T-cell (primary cell): ENCODE measurements at regions not wholly inside any gene's neighbourhood (a gene's known extent, or its start where the extent isn't known, plus 50 kb on each side); places are given as distances from the start of the nearest gene placed in this dataset.
"Not testable (repeated sequence)": the region's sequence is repeated elsewhere in the genome, so short reads cannot be mapped to it uniquely, and the experiment has no call there.

Experiments used
- ATAC-seq, 4 experiments: fragments of 200-7000 bp in 3 of 4; fragments of 150-1000 bp in 1 of 4; cut with Tn5 transposase; replicated peaks in 1 of 4; 1 replicate in 3 of 4; 2 replicates in 1 of 4; pipeline ENCODE4 v1.10.0; 2021; ENCODE audit warnings: moderate library complexity in 3 of 4, mild to moderate bottlenecking in 2 of 4, moderate number of reproducible peaks in 1 of 4
- CTCF ChIA-PET, 2 donors: fragments of 300-600 bp; sonication (Branson Sonifier 250); formaldehyde crosslinking; loops; one replicate each; lab custom pipeline; 2022; ENCODE audit warnings: antibody characterized with exemption in 2 of 2; lab: Charles Lee
- POLR2A ChIA-PET, 2 donors: fragments of 300-600 bp; sonication (Branson Sonifier 250); formaldehyde crosslinking; loops; one replicate each; lab custom pipeline; 2022; ENCODE audit warnings: antibody characterized with exemption in 2 of 2; lab: Charles Lee
- DNase-seq, 35 experiments: peaks; one replicate each; pipeline versions ENCODE4 v3.0.0 to v3.0.0-alpha.2; 2013 to 2023
- H3K27ac ChIP-seq: one replicate; pipeline ENCODE4 v1.5.1; 2013; ENCODE audit warnings: low read length
- H3K27me3 ChIP-seq, 2 experiments: replicated peaks in 1 of 2; 1 replicate in 1 of 2; 2 replicates in 1 of 2; pipeline versions ENCODE4 v1.6.1 to v1.7.0; 2013; ENCODE audit warnings: low read length in 1 of 2, mixed read lengths in 1 of 2; ENCODE audit not compliant: control insufficient read depth in 2 of 2, insufficient read depth in 2 of 2; ENCODE audit errors: extremely low read depth in 1 of 2
- H3K36me3 ChIP-seq, 2 donors: 1 replicate in 1 of 2; 2 replicates in 1 of 2; pipeline versions ENCODE4 v1.6.1 to v1.7.0; 2013; ENCODE audit warnings: low read length in 1 of 2; ENCODE audit not compliant: control insufficient read depth in 2 of 2, insufficient read depth in 1 of 2; ENCODE audit errors: extremely low read depth in 1 of 2
- H3K4me1 ChIP-seq, 2 experiments: 1 replicate in 1 of 2; 2 replicates in 1 of 2; pipeline versions ENCODE4 v1.6.1 to v1.7.0; 2013; ENCODE audit warnings: low read length in 2 of 2, mixed read lengths in 1 of 2; ENCODE audit not compliant: insufficient read depth in 2 of 2, control insufficient read depth in 1 of 2; ENCODE audit errors: extremely low read depth in 1 of 2
- H3K4me3 ChIP-seq, 2 donors: 1 replicate in 1 of 2; 2 replicates in 1 of 2; pipeline versions ENCODE4 v1.5.1 to v1.7.0; 2013; ENCODE audit warnings: mild to moderate bottlenecking in 2 of 2, low read length in 1 of 2, moderate library complexity in 1 of 2; ENCODE audit not compliant: control insufficient read depth in 1 of 2; ENCODE audit errors: extremely low read depth in 1 of 2
- H3K9me3 ChIP-seq: 2 replicates; pipeline ENCODE4 v1.7.0; 2013
- H3K27ac Mint-ChIP-seq, 2 donors: one replicate each; pipeline ENCODE4 v1.8.0; 2020 to 2021; ENCODE audit warnings: mild to moderate bottlenecking in 2 of 2, mixed read lengths in 2 of 2
- H3K27me3 Mint-ChIP-seq, 2 donors: one replicate each; pipeline ENCODE4 v1.8.0; 2021 to 2022; ENCODE audit warnings: mixed read lengths in 2 of 2
- H3K36me3 Mint-ChIP-seq: one replicate; pipeline ENCODE4 v1.8.0; 2021; ENCODE audit warnings: mixed read lengths
- H3K4me1 Mint-ChIP-seq, 3 donors: one replicate each; pipeline ENCODE4 v1.8.0; 2020 to 2022; ENCODE audit warnings: mixed read lengths in 3 of 3, mild to moderate bottlenecking in 1 of 3
- H3K4me3 Mint-ChIP-seq, 3 donors: one replicate each; pipeline ENCODE4 v1.8.0; 2020 to 2022; ENCODE audit warnings: mild to moderate bottlenecking in 3 of 3, mixed read lengths in 3 of 3, moderate library complexity in 3 of 3
- H3K9me3 Mint-ChIP-seq, 3 donors: one replicate each; pipeline ENCODE4 v1.8.0; 2020 to 2022; ENCODE audit warnings: mixed read lengths in 3 of 3
- WGBS: methylation state at CpG from one replicate; pipeline ENCODE4 v1.1.5; 2013; ENCODE audit warnings: missing lambda C conversion rate; ENCODE audit not compliant: insufficient coverage; 5-methylcytosine and 5-hydroxymethylcytosine counted together

DNA sequence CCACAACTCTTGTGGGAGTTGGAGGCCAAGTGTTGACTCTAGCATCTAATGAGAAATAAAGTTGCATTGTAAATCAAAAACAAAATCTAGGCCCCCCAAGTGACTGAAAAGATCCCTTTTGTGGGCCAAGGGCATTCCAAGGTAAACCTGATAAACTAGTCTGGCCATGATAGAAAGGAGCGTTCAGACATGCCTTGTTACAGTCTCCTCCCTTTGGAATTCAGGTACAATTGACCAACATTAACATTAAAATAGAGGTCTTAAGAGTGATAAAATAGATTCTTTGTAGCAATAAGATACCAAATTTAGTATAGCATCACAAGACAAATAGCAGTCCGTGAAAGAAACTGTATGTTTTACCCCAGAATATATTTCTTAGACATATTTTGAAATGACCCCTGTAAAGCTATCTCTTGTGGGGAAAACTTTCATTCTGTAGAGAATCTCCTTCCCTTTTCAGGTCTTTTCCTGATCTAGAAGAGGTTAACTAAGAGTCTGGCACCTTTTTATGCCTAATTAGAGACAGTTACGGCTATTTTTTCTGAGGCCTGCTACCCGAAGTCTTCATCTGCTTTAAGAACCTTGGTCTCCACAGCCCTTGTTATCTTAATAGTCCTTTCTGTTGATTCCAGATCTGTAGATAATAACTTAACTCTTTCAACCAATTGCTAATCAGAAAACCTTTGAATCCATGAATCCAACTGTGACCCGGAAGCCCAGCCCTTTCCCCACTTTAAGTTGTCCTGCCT is 495.4 kb upstream of the MMS22L start:
- WGBS, result 79% methylated on average over 2 of the region's 5 CpGs
- Histone ChIP-seq H3K9me3 (no peaks in the 10 kb centered on the region), H3K4me1 (no peaks in the 10 kb centered on the region), H3K4me3 (no peak overlapping the region), H3K27ac (no peak overlapping the region), H3K36me3 (no peaks in the 10 kb centered on the region), H3K27me3 (peaks cover 0 to 4% of the 10 kb centered on the region in 2 experiments)
- Mint-ChIP-seq H3K36me3 (no peaks in the 10 kb centered on the region), H3K27me3 (no peaks in the 10 kb centered on the region), H3K4me3 (no peak overlapping the region), H3K27ac (no peak overlapping the region), H3K4me1 (no peaks in the 10 kb centered on the region), H3K9me3 (peaks cover 2 to 7% (median 6%) of the 10 kb centered on the region in 3 donors)
- POLR2A ChIA-PET, result no interaction called here
- ATAC-seq (no peak), DNase-seq (no peak)
- CTCF ChIA-PET, result no interaction called here

DNA sequence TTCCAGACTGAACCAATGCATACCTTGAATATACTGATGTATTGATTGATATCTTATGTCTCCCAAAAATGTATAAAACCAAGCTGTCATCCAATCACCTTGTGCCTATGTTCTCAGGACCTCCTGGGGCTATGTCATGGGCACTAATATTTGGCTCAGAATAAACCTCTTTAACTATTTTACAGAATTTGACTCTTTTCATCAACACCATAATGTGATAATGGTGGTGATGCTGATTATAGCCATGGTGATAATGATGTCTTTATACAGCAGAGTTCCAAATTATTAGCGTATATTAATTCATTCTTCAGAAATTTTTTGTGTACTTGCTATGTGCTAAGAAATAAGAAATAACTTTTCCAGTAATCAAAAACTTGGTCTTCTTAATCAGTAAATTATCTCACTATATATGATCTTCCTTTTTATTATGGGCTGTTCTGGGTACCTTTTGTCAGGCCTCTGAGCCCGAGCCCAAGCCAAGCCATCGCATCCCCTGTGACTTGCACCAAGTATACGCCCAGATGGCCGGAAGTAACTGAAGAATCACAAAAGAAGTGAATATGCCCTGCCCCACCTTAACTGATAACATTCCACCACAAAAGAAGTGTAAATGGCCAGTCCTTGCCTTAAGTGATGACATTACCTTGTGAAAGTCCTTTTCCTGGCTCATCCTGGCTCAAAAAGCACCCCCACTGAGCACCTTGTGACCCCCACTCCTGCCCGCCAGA is 496.2 kb upstream of the MMS22L start:
- H3K4me1 ChIP-seq, H3K4me3 Mint-ChIP-seq, H3K36me3 Mint-ChIP-seq, H3K27ac ChIP-seq, H3K27ac Mint-ChIP-seq, POLR2A ChIA-PET, CTCF ChIA-PET, H3K9me3 ChIP-seq, H3K36me3 ChIP-seq, ATAC-seq, H3K4me1 Mint-ChIP-seq, H3K4me3 ChIP-seq, DNase-seq, H3K27me3 ChIP-seq, H3K9me3 Mint-ChIP-seq, H3K27me3 Mint-ChIP-seq: not testable (repeated sequence)
- WGBS, result no CpG with 5 or more reads among the region's 6 CpGs

- no peak overlapping the region for H3K27ac Mint-ChIP-seq
- Histone ChIP-seq H3K4me3 (no peak overlapping the region), H3K4me1 (no peaks in the 10 kb centered on the region), H3K27me3 (peaks cover 0 to 3% of the 10 kb centered on the region in 2 experiments), H3K36me3 (no peaks in the 10 kb centered on the region), H3K27ac (no peak overlapping the region), H3K9me3 (no peaks in the 10 kb centered on the region)
- POLR2A ChIA-PET, result no interaction called here
- no peaks in the 10 kb centered on the region for H3K27me3 Mint-ChIP-seq
- H3K4me3 Mint-ChIP-seq, result no peak overlapping the region
- H3K4me1 Mint-ChIP-seq, result no peaks in the 10 kb centered on the region
- H3K9me3 Mint-ChIP-seq, result peaks cover 7 to 9% (median 9%) of the 10 kb centered on the region in 3 donors
- DNase-seq (no peak), ATAC-seq (no peak)
- 85% methylated on average over 18 of the region's 20 CpGs for WGBS
- CTCF ChIA-PET, result no interaction called here
- no peaks in the 10 kb centered on the region for H3K36me3 Mint-ChIP-seq
Observed at GRCh38 chr6:97790926-97791590, 508.0 kb upstream of the MMS22L start.

GRCh38 chr6:97805596-97805995 is 522.6 kb upstream of the MMS22L start:
- ATAC-seq, result no peak
- Histone ChIP-seq H3K4me3 (no peak overlapping the region), H3K27ac (no peak overlapping the region), H3K27me3 (no peaks in the 10 kb centered on the region), H3K4me1 (no peaks in the 10 kb centered on the region), H3K36me3 (no peaks in the 10 kb centered on the region), H3K9me3 (no peaks in the 10 kb centered on the region)
- ChIA-PET POLR2A (no interaction called here), CTCF (no interaction called here)
- H3K36me3 Mint-ChIP-seq, result no peaks in the 10 kb centered on the region
- no peak for DNase-seq
- H3K4me1 Mint-ChIP-seq, result no peaks in the 10 kb centered on the region
- no peak overlapping the region for H3K27ac Mint-ChIP-seq
- no peak overlapping the region for H3K4me3 Mint-ChIP-seq
- no peaks in the 10 kb centered on the region for H3K27me3 Mint-ChIP-seq
- peaks cover 0 to 14% (median 8%) of the 10 kb centered on the region in 3 donors for H3K9me3 Mint-ChIP-seq

GRCh38 chr6:97812940-97813339 is 529.9 kb upstream of the MMS22L start:
- Mint-ChIP-seq H3K36me3 (no peaks in the 10 kb centered on the region), H3K4me3 (no peak overlapping the region), H3K9me3 (peaks cover 0 to 9% (median 0%) of the 10 kb centered on the region in 3 donors), H3K27me3 (no peaks in the 10 kb centered on the region), H3K4me1 (no peaks in the 10 kb centered on the region), H3K27ac (no peak overlapping the region)
- CTCF ChIA-PET, result no interaction called here
- Histone ChIP-seq H3K9me3 (no peaks in the 10 kb centered on the region), H3K4me3 (no peak overlapping the region), H3K27ac (no peak overlapping the region), H3K4me1 (no peaks in the 10 kb centered on the region), H3K27me3 (no peaks in the 10 kb centered on the region), H3K36me3 (no peaks in the 10 kb centered on the region)
- POLR2A ChIA-PET, result no interaction called here
- ATAC-seq, result no peak
- DNase-seq, result no peak

DNA sequence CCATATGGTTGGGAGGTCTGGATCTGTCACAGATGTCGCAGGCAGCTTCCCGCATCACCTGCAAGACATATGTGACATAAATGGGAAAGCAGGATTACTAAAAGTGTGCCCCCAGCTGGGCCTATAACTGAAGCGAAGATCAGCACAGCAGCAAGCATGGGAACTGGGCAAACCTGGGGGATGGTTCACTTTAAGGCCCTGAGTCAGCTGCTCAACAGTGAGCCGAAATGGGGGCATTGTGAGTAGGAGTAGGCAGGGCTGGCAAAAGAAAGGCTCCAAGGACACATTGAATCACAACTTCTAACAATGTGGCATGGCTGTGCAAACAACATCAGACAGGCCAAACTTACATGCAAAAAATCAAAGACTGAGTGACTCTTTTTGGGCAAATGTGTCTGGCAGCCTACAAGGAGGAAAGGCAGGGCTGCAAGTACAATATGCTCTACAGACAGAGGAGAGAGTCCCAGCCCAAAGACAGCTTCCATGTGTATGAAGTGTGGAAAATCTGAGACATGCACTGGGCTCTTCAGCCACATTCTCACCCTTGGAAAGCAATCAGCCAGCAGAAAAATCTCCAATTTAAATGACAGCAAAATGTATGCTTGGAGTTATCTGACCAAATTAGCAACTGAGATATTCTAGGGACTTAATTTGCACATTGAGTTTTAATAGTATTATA is 531.0 kb upstream of the MMS22L start:
- ATAC-seq, result no peak
- no peak overlapping the region for H3K27ac ChIP-seq
- H3K36me3 ChIP-seq, result no peaks in the 10 kb centered on the region
- Mint-ChIP-seq H3K36me3 (no peaks in the 10 kb centered on the region), H3K9me3 (peaks cover 0 to 4% (median 0%) of the 10 kb centered on the region in 3 donors), H3K27me3 (no peaks in the 10 kb centered on the region), H3K27ac (no peak overlapping the region), H3K4me1 (no peaks in the 10 kb centered on the region), H3K4me3 (no peak overlapping the region)
- DNase-seq, result no peak
- WGBS, result 83% methylated on average over 3 of the region's 4 CpGs
- H3K9me3 ChIP-seq, result no peaks in the 10 kb centered on the region
- no peaks in the 10 kb centered on the region for H3K27me3 ChIP-seq
- POLR2A ChIA-PET, result no interaction called here
- CTCF ChIA-PET, result no interaction called here
- no peak overlapping the region for H3K4me3 ChIP-seq
- no peaks in the 10 kb centered on the region for H3K4me1 ChIP-seq
